ENCODE measurements at regions not wholly inside any gene's neighbourhood (a gene's known extent, or its start where the extent isn't known, plus 50 kb on each side); places are given as distances from the start of the nearest gene placed in this dataset.
"Not testable (repeated sequence)": the region's sequence is repeated elsewhere in the genome, so short reads cannot be mapped to it uniquely, and the experiment has no call there.

GRCh38 chr9:2536511-2536910 is 85.1 kb upstream of the VLDLR start:
- H3K4me3 ChIP-seq (ENCODE audit: low read depth, low read length), result no peak overlapping the region
- DNase-seq (ENCODE audit: low read depth), result no peak
- in situ Hi-C loops (cut with HindIII; ENCODE audit: low sequenced_read_pairs), result no loop called here
- no peak for TF ChIP-seq CTCF (IDR thresholded peaks at IDR 0.05; ENCODE audit: low read depth, low read length, missing control alignments)

- no peak overlapping the region for H3K4me3 ChIP-seq (ENCODE audit: low read depth, low read length)
- in situ Hi-C loops (cut with HindIII; ENCODE audit: low sequenced_read_pairs), result no loop called here
- DNase-seq (ENCODE audit: low read depth), result no peak
- no peak for TF ChIP-seq CTCF (IDR thresholded peaks at IDR 0.05; ENCODE audit: low read depth, low read length, missing control alignments)
Observed at GRCh38 chr9:2545881-2546490, 75.6 kb upstream of the VLDLR start.

GRCh38 chr9:2555899-2556600 is 65.5 kb upstream of the VLDLR start:
- peak; percentile 6 for DNase-seq (ENCODE audit: low read depth)
- in situ Hi-C loops (cut with HindIII; ENCODE audit: low sequenced_read_pairs); H3K4me3 ChIP-seq (ENCODE audit: low read depth, low read length): not testable (repeated sequence)

- TF ChIP-seq CTCF (IDR thresholded peaks at IDR 0.05; ENCODE audit: low read depth, low read length, missing control alignments), result no peak
- no peak for DNase-seq (ENCODE audit: low read depth)
- H3K4me3 ChIP-seq (ENCODE audit: low read depth, low read length), result no peak overlapping the region
- in situ Hi-C loops (cut with HindIII; ENCODE audit: low sequenced_read_pairs), result no loop called here
Observed at GRCh38 chr9:2557693-2558092, 63.9 kb upstream of the VLDLR start.

GRCh38 chr9:2559192-2560152 is 62.1 kb upstream of the VLDLR start:
- no peak for TF ChIP-seq CTCF (IDR thresholded peaks at IDR 0.05; ENCODE audit: low read depth, low read length, missing control alignments)

GRCh38 chr9:2560180-2560579 is 61.4 kb upstream of the VLDLR start:
- no peak for TF ChIP-seq CTCF (IDR thresholded peaks at IDR 0.05; ENCODE audit: low read depth, low read length, missing control alignments)
- H3K4me3 ChIP-seq (ENCODE audit: low read depth, low read length), result no peak overlapping the region
- no peak for DNase-seq (ENCODE audit: low read depth)
- in situ Hi-C loops (cut with HindIII; ENCODE audit: low sequenced_read_pairs), result no loop called here

More at GRCh38 chr9:2559192-2560152, 62.1 kb upstream of the VLDLR start:
- in situ Hi-C loops (cut with HindIII; ENCODE audit: low sequenced_read_pairs), result no loop called here
- peak; percentile 88 for DNase-seq (ENCODE audit: low read depth)
- H3K4me3 ChIP-seq (ENCODE audit: low read depth, low read length), result no peak overlapping the region

Data from astrocyte of the cerebellum (primary cell).